GM12864 (cell line): ENCODE measurements at regions not wholly inside any gene's neighbourhood (a gene's known extent, or its start where the extent isn't known, plus 50 kb on each side); places are given as distances from the start of the nearest gene placed in this dataset.

Source experiments
- DNase-seq: peaks from one replicate; pipeline ENCODE4 v3.0.0-alpha.2; 2011; ENCODE audit warnings: low read depth
- H3K4me3 ChIP-seq: 2 replicates; pipeline ENCODE4 v1.5.1; 2011; ENCODE audit warnings: mild to moderate bottlenecking, low read depth, low read length, control low read depth
- CTCF ChIP-seq: IDR thresholded peaks from 2 replicates; pipeline ENCODE4 v1.5.1; 2011; ENCODE audit warnings: low read depth, mild to moderate bottlenecking, moderate library complexity, low read length, control low read depth, inconsistent platforms; ENCODE audit errors: missing control alignments

DNA sequence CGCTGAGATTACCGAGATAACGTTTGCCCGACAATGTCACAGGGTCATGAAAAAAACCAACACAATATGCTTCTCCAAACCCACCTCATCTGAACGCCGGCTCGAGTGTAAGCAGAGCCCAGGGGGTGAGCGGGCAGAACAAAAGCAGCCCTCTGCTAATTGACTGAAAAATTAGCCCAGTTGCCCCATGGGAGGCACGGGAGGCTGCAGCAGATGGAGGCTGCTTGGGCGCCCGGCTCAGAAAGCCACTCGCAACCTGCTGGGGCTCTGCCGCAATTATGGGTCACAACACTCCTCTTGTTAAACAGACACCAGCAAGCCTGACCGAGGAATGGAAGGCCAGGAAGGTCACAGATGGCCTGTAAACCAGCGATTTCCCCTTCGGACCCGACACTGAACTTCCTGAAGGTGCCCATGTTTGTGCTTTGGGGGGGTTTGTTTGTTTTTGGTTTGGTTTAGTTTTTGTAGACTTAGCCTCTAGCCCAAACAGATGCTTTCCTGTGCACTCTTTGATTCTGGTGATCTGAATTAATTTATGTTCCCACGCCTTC is 104.6 kb upstream of the IRX1 start:
- no peak overlapping the region for H3K4me3 ChIP-seq
- no peak for DNase-seq
- TF ChIP-seq CTCF, result no peak

- DNase-seq, result no peak
- no peak overlapping the region for H3K4me3 ChIP-seq
- no peak for TF ChIP-seq CTCF
Measured at GRCh38 chr5:3489239-3489843, 106.3 kb upstream of the IRX1 start.

- DNase-seq, result no peak
- TF ChIP-seq CTCF, result no peak
- H3K4me3 ChIP-seq, result no peak overlapping the region
Measured at GRCh38 chr5:3484836-3485235, 110.8 kb upstream of the IRX1 start.

GRCh38 chr5:3481175-3481574 is 114.5 kb upstream of the IRX1 start:
- H3K4me3 ChIP-seq, result no peak overlapping the region
- DNase-seq, result no peak
- no peak for TF ChIP-seq CTCF

GRCh38 chr5:3475674-3476073 is 120.0 kb upstream of the IRX1 start:
- no peak for TF ChIP-seq CTCF
- no peak overlapping the region for H3K4me3 ChIP-seq
- DNase-seq, result no peak

DNA sequence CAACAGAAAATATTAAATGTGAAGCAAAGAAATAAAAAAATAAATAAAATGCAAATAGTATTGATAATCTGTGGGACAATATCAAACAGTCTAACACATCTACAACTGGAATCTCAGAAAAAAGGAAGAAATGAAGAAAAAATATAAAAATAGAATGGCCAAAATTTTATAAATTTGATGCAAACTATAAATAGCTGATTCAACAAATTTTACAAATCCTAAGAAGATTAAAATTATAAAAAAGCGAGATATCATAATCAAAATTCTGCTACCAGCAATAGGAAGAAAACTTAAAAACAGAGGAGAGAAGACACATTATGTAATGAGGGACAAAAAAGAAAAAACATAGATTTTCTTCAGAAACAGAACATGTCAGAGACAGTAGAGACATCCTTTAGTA is 129.2 kb upstream of the IRX1 start:
- H3K4me3 ChIP-seq, result no peak overlapping the region

More for the DNA sequence above, 129.2 kb upstream of the IRX1 start:
- no peak for TF ChIP-seq CTCF
- DNase-seq, result no peak
